ENCODE measurements at regions not wholly inside any gene's neighbourhood (a gene's known extent, or its start where the extent isn't known, plus 50 kb on each side); places are given as distances from the start of the nearest gene placed in this dataset.

DNA sequence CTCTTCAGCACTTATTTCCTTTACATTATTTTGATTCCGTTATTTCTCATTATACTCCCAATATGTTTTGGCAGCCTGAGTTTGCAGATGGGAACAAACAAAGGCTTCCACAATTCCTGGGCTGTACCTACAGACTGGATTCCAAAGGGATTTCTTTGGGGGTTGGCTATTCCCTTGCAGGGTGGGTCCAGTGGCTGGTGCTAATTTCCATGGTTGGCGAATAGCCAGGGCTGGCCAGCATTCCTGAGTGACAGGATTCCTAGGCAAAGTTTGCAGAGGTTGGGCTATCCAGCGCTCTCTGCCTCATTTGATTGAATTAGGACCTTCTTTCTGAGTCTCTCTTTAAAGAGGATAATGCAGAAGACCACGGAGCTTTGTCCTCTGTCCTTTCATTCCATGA is 207.4 kb downstream of the MAF start:
- no peak overlapping the region for H3K23ac ChIP-seq (ENCODE audit: low read length in 2 of 2)
- H2BK5ac ChIP-seq (ENCODE audit: low read depth, low read length, poor library complexity, severe bottlenecking): no peak overlapping the region
- H3K79me1 ChIP-seq (replicated peaks; ENCODE audit: low read length, poor library complexity, severe bottlenecking): no peaks in the 10 kb centered on the region
- no peak overlapping the region for H3K9ac ChIP-seq (ENCODE audit: low read length)
- no peak overlapping the region for H2BK120ac ChIP-seq (ENCODE audit: low read depth, low read length)
- no peak overlapping the region for H3K4ac ChIP-seq (ENCODE audit: low read depth in 1 of 2, low read length in 2 of 2)
- H3K4me3 ChIP-seq (ENCODE audit: insufficient read depth in 1 of 2, low read depth in 1 of 2, low read length in 2 of 2): no peak overlapping the region
- no peak overlapping the region for H3K27ac ChIP-seq (ENCODE audit: low read length, poor library complexity, severe bottlenecking)
- H3K18ac ChIP-seq (ENCODE audit: low read depth in 1 of 2, low read length in 2 of 2): no peak overlapping the region
- H4K8ac ChIP-seq (ENCODE audit: low read length): no peak overlapping the region
- no peak overlapping the region for H3K14ac ChIP-seq (ENCODE audit: low read length in 2 of 2)
- H4K91ac ChIP-seq (ENCODE audit: low read length): no peak overlapping the region
- H2AFZ ChIP-seq (ENCODE audit: low read depth, low read length): no peak overlapping the region
- no peaks in the 10 kb centered on the region for H3K36me3 ChIP-seq (ENCODE audit: control insufficient read depth in 1 of 2, insufficient read depth in 2 of 2, low read depth in 1 of 2, low read length in 2 of 2)
- H2BK15ac ChIP-seq (ENCODE audit: low read depth, poor library complexity, severe bottlenecking): no peak overlapping the region
- no peak overlapping the region for H2BK12ac ChIP-seq (ENCODE audit: low read length in 2 of 2)
- no peaks in the 10 kb centered on the region for H3K9me3 ChIP-seq (ENCODE audit: control insufficient read depth, low read length)
- DNase-seq: no peak
- 92% methylated on average over 3 of the region's 4 CpGs for WGBS
- H3K27me3 ChIP-seq (ENCODE audit: control insufficient read depth in 1 of 2, insufficient read depth in 1 of 2, low read length in 2 of 2): peaks cover 4 to 14% of the 10 kb centered on the region in 2 experiments
- no peak overlapping the region for H3K4me2 ChIP-seq (ENCODE audit: low read length, poor library complexity, severe bottlenecking)
- H3K4me1 ChIP-seq (ENCODE audit: control insufficient read depth, insufficient read depth, low read depth, low read length): no peaks in the 10 kb centered on the region
- no peak overlapping the region for H2AK5ac ChIP-seq (ENCODE audit: low read length, severe bottlenecking)

- Histone ChIP-seq H4K8ac (ENCODE audit: low read length) (no peak overlapping the region), H3K36me3 (ENCODE audit: control insufficient read depth in 1 of 2, insufficient read depth in 2 of 2, low read depth in 1 of 2, low read length in 2 of 2) (no peaks in the 10 kb centered on the region), H3K9ac (ENCODE audit: low read length) (no peak overlapping the region), H3K79me1 (replicated peaks; ENCODE audit: low read length, poor library complexity, severe bottlenecking) (no peaks in the 10 kb centered on the region), H2BK12ac (ENCODE audit: low read length in 2 of 2) (no peak overlapping the region), H3K9me3 (ENCODE audit: control insufficient read depth, low read length) (no peaks in the 10 kb centered on the region), H3K4me2 (ENCODE audit: low read length, poor library complexity, severe bottlenecking) (no peak overlapping the region), H3K27ac (ENCODE audit: low read length, poor library complexity, severe bottlenecking) (no peak overlapping the region), H2BK15ac (ENCODE audit: low read depth, poor library complexity, severe bottlenecking) (no peak overlapping the region), H2AK5ac (ENCODE audit: low read length, severe bottlenecking) (no peak overlapping the region), H4K91ac (ENCODE audit: low read length) (no peak overlapping the region), H2AFZ (ENCODE audit: low read depth, low read length) (no peak overlapping the region), H3K4me1 (ENCODE audit: control insufficient read depth, insufficient read depth, low read depth, low read length) (no peaks in the 10 kb centered on the region), H3K4me3 (ENCODE audit: insufficient read depth in 1 of 2, low read depth in 1 of 2, low read length in 2 of 2) (no peak overlapping the region), H3K14ac (ENCODE audit: low read length in 2 of 2) (no peak overlapping the region), H2BK5ac (ENCODE audit: low read depth, low read length, poor library complexity, severe bottlenecking) (no peak overlapping the region), H3K18ac (ENCODE audit: low read depth in 1 of 2, low read length in 2 of 2) (no peak overlapping the region), H2BK120ac (ENCODE audit: low read depth, low read length) (no peak overlapping the region), H3K4ac (ENCODE audit: low read depth in 1 of 2, low read length in 2 of 2) (no peak overlapping the region), H3K27me3 (ENCODE audit: control insufficient read depth in 1 of 2, insufficient read depth in 1 of 2, low read length in 2 of 2) (peaks cover 4 to 14% of the 10 kb centered on the region in 2 experiments), H3K23ac (ENCODE audit: low read length in 2 of 2) (no peak overlapping the region)
- no peak for DNase-seq
Measured at GRCh38 chr16:79392081-79392480, 208.5 kb downstream of the MAF start.

GRCh38 chr16:79391395-79391794 is 209.1 kb downstream of the MAF start:
- no peak overlapping the region for H4K8ac ChIP-seq (ENCODE audit: low read length)
- no peak for DNase-seq
- H3K27me3 ChIP-seq (ENCODE audit: control insufficient read depth in 1 of 2, insufficient read depth in 1 of 2, low read length in 2 of 2): peaks cover 4 to 14% of the 10 kb centered on the region in 2 experiments
- no peak overlapping the region for H2BK5ac ChIP-seq (ENCODE audit: low read depth, low read length, poor library complexity, severe bottlenecking)
- H2BK12ac ChIP-seq (ENCODE audit: low read length in 2 of 2): no peak overlapping the region
- no peak overlapping the region for H3K27ac ChIP-seq (ENCODE audit: low read length, poor library complexity, severe bottlenecking)
- H3K23ac ChIP-seq (ENCODE audit: low read length in 2 of 2): no peak overlapping the region
- H3K14ac ChIP-seq (ENCODE audit: low read length in 2 of 2): no peak overlapping the region
- H2AK5ac ChIP-seq (ENCODE audit: low read length, severe bottlenecking): no peak overlapping the region
- H4K91ac ChIP-seq (ENCODE audit: low read length): no peak overlapping the region
- H3K9me3 ChIP-seq (ENCODE audit: control insufficient read depth, low read length): no peaks in the 10 kb centered on the region
- H3K79me1 ChIP-seq (replicated peaks; ENCODE audit: low read length, poor library complexity, severe bottlenecking): no peaks in the 10 kb centered on the region
- H3K4me3 ChIP-seq (ENCODE audit: insufficient read depth in 1 of 2, low read depth in 1 of 2, low read length in 2 of 2): no peak overlapping the region
- no peak overlapping the region for H3K9ac ChIP-seq (ENCODE audit: low read length)
- H3K4ac ChIP-seq (ENCODE audit: low read depth in 1 of 2, low read length in 2 of 2): no peak overlapping the region
- no peaks in the 10 kb centered on the region for H3K36me3 ChIP-seq (ENCODE audit: control insufficient read depth in 1 of 2, insufficient read depth in 2 of 2, low read depth in 1 of 2, low read length in 2 of 2)
- H2BK120ac ChIP-seq (ENCODE audit: low read depth, low read length): no peak overlapping the region
- H3K4me2 ChIP-seq (ENCODE audit: low read length, poor library complexity, severe bottlenecking): no peak overlapping the region
- H3K18ac ChIP-seq (ENCODE audit: low read depth in 1 of 2, low read length in 2 of 2): no peak overlapping the region
- H3K4me1 ChIP-seq (ENCODE audit: control insufficient read depth, insufficient read depth, low read depth, low read length): no peaks in the 10 kb centered on the region
- H2AFZ ChIP-seq (ENCODE audit: low read depth, low read length): no peak overlapping the region
- WGBS: 83% methylated on average over 11 of the region's 11 CpGs
- H2BK15ac ChIP-seq (ENCODE audit: low read depth, poor library complexity, severe bottlenecking): no peak overlapping the region

DNA sequence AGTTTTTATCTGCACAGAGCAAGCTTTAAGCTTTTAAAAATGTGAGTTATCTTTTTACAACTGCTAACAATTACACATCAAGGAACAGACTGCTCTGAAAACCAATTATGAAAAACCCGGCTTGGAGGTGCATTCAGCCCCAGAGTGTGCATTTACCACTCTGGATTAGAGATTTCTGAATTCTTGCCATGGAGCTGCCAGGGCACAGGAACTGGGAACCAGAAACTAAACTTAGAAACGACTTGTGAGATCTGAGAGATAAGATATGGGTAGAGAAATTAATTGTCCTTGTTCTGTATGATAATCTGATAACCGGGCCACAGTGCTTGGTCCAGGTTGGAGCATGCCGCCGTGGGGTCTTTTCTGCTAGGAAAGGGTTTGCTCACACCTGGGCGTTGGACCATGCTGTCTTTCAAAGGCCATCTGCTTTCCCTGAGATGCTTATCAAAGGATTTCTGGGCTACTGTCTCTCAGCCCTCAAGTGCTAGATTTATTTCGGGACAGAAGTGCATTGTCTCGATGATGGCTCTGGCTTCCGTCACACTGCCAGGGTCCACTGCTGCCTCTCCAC is 210.0 kb downstream of the MAF start:
- Histone ChIP-seq H3K14ac (ENCODE audit: low read length in 2 of 2) (no peak overlapping the region), H3K36me3 (ENCODE audit: control insufficient read depth in 1 of 2, insufficient read depth in 2 of 2, low read depth in 1 of 2, low read length in 2 of 2) (no peaks in the 10 kb centered on the region), H3K27ac (ENCODE audit: low read length, poor library complexity, severe bottlenecking) (no peak overlapping the region), H3K4ac (ENCODE audit: low read depth in 1 of 2, low read length in 2 of 2) (no peak overlapping the region), H3K18ac (ENCODE audit: low read depth in 1 of 2, low read length in 2 of 2) (no peak overlapping the region), H2BK12ac (ENCODE audit: low read length in 2 of 2) (no peak overlapping the region), H3K4me2 (ENCODE audit: low read length, poor library complexity, severe bottlenecking) (no peak overlapping the region), H3K4me1 (ENCODE audit: control insufficient read depth, insufficient read depth, low read depth, low read length) (no peaks in the 10 kb centered on the region), H3K9me3 (ENCODE audit: control insufficient read depth, low read length) (no peaks in the 10 kb centered on the region), H2AK5ac (ENCODE audit: low read length, severe bottlenecking) (no peak overlapping the region), H3K23ac (ENCODE audit: low read length in 2 of 2) (no peak overlapping the region), H3K79me1 (replicated peaks; ENCODE audit: low read length, poor library complexity, severe bottlenecking) (no peaks in the 10 kb centered on the region), H2AFZ (ENCODE audit: low read depth, low read length) (no peak overlapping the region), H2BK5ac (ENCODE audit: low read depth, low read length, poor library complexity, severe bottlenecking) (no peak overlapping the region), H3K4me3 (ENCODE audit: insufficient read depth in 1 of 2, low read depth in 1 of 2, low read length in 2 of 2) (no peak overlapping the region), H4K91ac (ENCODE audit: low read length) (no peak overlapping the region), H2BK120ac (ENCODE audit: low read depth, low read length) (no peak overlapping the region), H3K9ac (ENCODE audit: low read length) (no peak overlapping the region), H3K27me3 (ENCODE audit: control insufficient read depth in 1 of 2, insufficient read depth in 1 of 2, low read length in 2 of 2) (peaks cover 4 to 14% of the 10 kb centered on the region in 2 experiments), H2BK15ac (ENCODE audit: low read depth, poor library complexity, severe bottlenecking) (no peak overlapping the region), H4K8ac (ENCODE audit: low read length) (no peak overlapping the region)
- WGBS: 39% methylated on average over 9 of the region's 9 CpGs
- DNase-seq: no peak
